Glutamatergic neuron (in vitro differentiated cells): ENCODE measurements at regions not wholly inside any gene's neighbourhood (a gene's known extent, or its start where the extent isn't known, plus 50 kb on each side); places are given as distances from the start of the nearest gene placed in this dataset.

Source experiments
- DNase-seq: peaks from one replicate; pipeline ENCODE4 v3.0.0; 2022
- H3K27ac Mint-ChIP-seq: one replicate; pipeline ENCODE4 v1.8.0; 2020; ENCODE audit warnings: mild to moderate bottlenecking, mixed read lengths, inconsistent platforms; ENCODE audit not compliant: unreplicated experiment
- H3K27me3 Mint-ChIP-seq: one replicate; pipeline ENCODE4 v1.8.0; 2020; ENCODE audit warnings: mild to moderate bottlenecking, moderate library complexity, mixed read lengths, inconsistent platforms; ENCODE audit not compliant: unreplicated experiment
- H3K36me3 Mint-ChIP-seq: one replicate; pipeline ENCODE4 v1.8.0; 2020; ENCODE audit warnings: mild to moderate bottlenecking, mixed read lengths, inconsistent platforms; ENCODE audit not compliant: unreplicated experiment
- H3K4me1 Mint-ChIP-seq: one replicate; pipeline ENCODE4 v1.8.0; 2020; ENCODE audit warnings: mild to moderate bottlenecking, low read depth, mixed read lengths, inconsistent platforms; ENCODE audit not compliant: unreplicated experiment
- H3K4me3 Mint-ChIP-seq: one replicate; pipeline ENCODE4 v1.8.0; 2020; ENCODE audit warnings: mild to moderate bottlenecking, mixed read lengths, inconsistent platforms; ENCODE audit not compliant: unreplicated experiment
- H3K9me3 Mint-ChIP-seq: one replicate; pipeline ENCODE4 v1.8.0; 2020; ENCODE audit warnings: mild to moderate bottlenecking, moderate library complexity, mixed read lengths, inconsistent platforms; ENCODE audit not compliant: unreplicated experiment
- CTCF ChIP-seq: fragments of 200-600 bp; sonication (generic); IDR thresholded peaks from one replicate; pipeline ENCODE4 v1.5.0; 2021; ENCODE audit not compliant: partially characterized antibody, unreplicated experiment

GRCh38 chr11:119842731-119843130, 113.7 kb upstream of the NECTIN1 start:
- Mint-ChIP-seq H3K36me3 (peaks cover 5% of the 10 kb centered on the region), H3K9me3 (no peaks in the 10 kb centered on the region), H3K27ac (no peak overlapping the region), H3K27me3 (peaks cover 5% of the 10 kb centered on the region), H3K4me1 (peaks cover 5% of the 10 kb centered on the region), H3K4me3 (no peak overlapping the region)
- DNase-seq = no peak
- no peak for TF ChIP-seq CTCF

GRCh38 chr11:119839476-119840133, 110.6 kb upstream of the NECTIN1 start:
- H3K4me3 Mint-ChIP-seq = no peak overlapping the region
- no peak for TF ChIP-seq CTCF
- peaks cover 3% of the 10 kb centered on the region for H3K4me1 Mint-ChIP-seq
- H3K27ac Mint-ChIP-seq = no peak overlapping the region
- peaks cover 2% of the 10 kb centered on the region for H3K9me3 Mint-ChIP-seq
- DNase-seq = no peak
- peaks cover 4% of the 10 kb centered on the region for H3K27me3 Mint-ChIP-seq
- H3K36me3 Mint-ChIP-seq = peaks cover 19% of the 10 kb centered on the region

GRCh38 chr11:119835753-119836152, 106.8 kb upstream of the NECTIN1 start:
- TF ChIP-seq CTCF = no peak
- no peak overlapping the region for H3K27ac Mint-ChIP-seq
- H3K9me3 Mint-ChIP-seq = peaks cover 2% of the 10 kb centered on the region
- peaks cover 19% of the 10 kb centered on the region for H3K36me3 Mint-ChIP-seq
- no peak overlapping the region for H3K4me3 Mint-ChIP-seq
- peaks cover 5% of the 10 kb centered on the region for H3K27me3 Mint-ChIP-seq
- H3K4me1 Mint-ChIP-seq = peaks cover 5% of the 10 kb centered on the region
- peak; percentile 5 for DNase-seq

GRCh38 chr11:119832202-119832935, 103.4 kb upstream of the NECTIN1 start:
- peaks cover 4% of the 10 kb centered on the region for H3K9me3 Mint-ChIP-seq
- H3K36me3 Mint-ChIP-seq = peaks cover 16% of the 10 kb centered on the region
- no peak overlapping the region for H3K4me3 Mint-ChIP-seq
- DNase-seq = no peak
- no peak for TF ChIP-seq CTCF
- peaks cover 4% of the 10 kb centered on the region for H3K27me3 Mint-ChIP-seq
- peaks cover 5% of the 10 kb centered on the region for H3K4me1 Mint-ChIP-seq
- H3K27ac Mint-ChIP-seq = peak overlapping the region; percentile 2

GRCh38 chr11:119831011-119831410, 102.0 kb upstream of the NECTIN1 start:
- H3K9me3 Mint-ChIP-seq = peaks cover 2% of the 10 kb centered on the region
- peaks cover 4% of the 10 kb centered on the region for H3K27me3 Mint-ChIP-seq
- H3K4me3 Mint-ChIP-seq = no peak overlapping the region
- H3K36me3 Mint-ChIP-seq = peaks cover 7% of the 10 kb centered on the region
- no peak for TF ChIP-seq CTCF
- peaks cover 5% of the 10 kb centered on the region for H3K4me1 Mint-ChIP-seq
- H3K27ac Mint-ChIP-seq = no peak overlapping the region
- peak; percentile 1 for DNase-seq
